Testis (tissue), 2 donors: ENCODE measurements at regions not wholly inside any gene's neighbourhood (a gene's known extent, or its start where the extent isn't known, plus 50 kb on each side); places are given as distances from the start of the nearest gene placed in this dataset.

Experiments
- CTCF ChIP-seq, 3 experiments: fragments of 450-650 bp in 2 of 3; fragments of 200-600 bp in 1 of 3; sonication (generic) in 1 of 3; IDR thresholded peaks; one replicate each; pipeline ENCODE4 v1.5.1; 2016 to 2019; ENCODE audit warnings: antibody characterized with exemption in 3 of 3, mild to moderate bottlenecking in 2 of 3, moderate library complexity in 1 of 3
- POLR2A ChIP-seq: fragments of 450-650 bp; IDR thresholded peaks from one replicate; pipeline ENCODE4 v1.6.1; 2017; ENCODE audit warnings: antibody characterized with exemption, mild to moderate bottlenecking, moderate library complexity

GRCh38 chrX:132270021-132270420 lies 50.8 kb upstream of the RAP2C start:
- TF ChIP-seq POLR2A (no peak), CTCF (IDR thresholded peaks at IDR 0.05) (no peak)
